Osteocyte (in vitro differentiated cells): ENCODE measurements at regions not wholly inside any gene's neighbourhood (a gene's known extent, or its start where the extent isn't known, plus 50 kb on each side); places are given as distances from the start of the nearest gene placed in this dataset.
A peak's percentile ranks its signal among the peaks of the same experiment; 100 is the strongest.

Experiments
- DNase-seq: peaks from one replicate; pipeline ENCODE4 v3.0.0; 2021; ENCODE audit warnings: mixed read lengths; ENCODE audit not compliant: unreplicated experiment; ENCODE audit errors: extremely low spot score
- H3K27ac Mint-ChIP-seq: one replicate; pipeline ENCODE4 v1.8.0; 2021; ENCODE audit warnings: mild to moderate bottlenecking, mixed read lengths; ENCODE audit not compliant: unreplicated experiment
- H3K27me3 Mint-ChIP-seq: one replicate; pipeline ENCODE4 v1.8.0; 2021; ENCODE audit warnings: mixed read lengths; ENCODE audit not compliant: unreplicated experiment
- H3K36me3 Mint-ChIP-seq: one replicate; pipeline ENCODE4 v1.8.0; 2021; ENCODE audit warnings: mixed read lengths; ENCODE audit not compliant: unreplicated experiment
- H3K4me1 Mint-ChIP-seq: one replicate; pipeline ENCODE4 v1.8.0; 2021; ENCODE audit warnings: mixed read lengths; ENCODE audit not compliant: unreplicated experiment
- H3K4me3 Mint-ChIP-seq: one replicate; pipeline ENCODE4 v1.8.0; 2021; ENCODE audit warnings: mild to moderate bottlenecking, moderate library complexity, mixed read lengths; ENCODE audit not compliant: unreplicated experiment
- H3K9me3 Mint-ChIP-seq: one replicate; pipeline ENCODE4 v1.8.0; 2021; ENCODE audit warnings: mixed read lengths; ENCODE audit not compliant: unreplicated experiment
- CTCF ChIP-seq: fragments of 200-600 bp; sonication (generic); IDR thresholded peaks from 2 replicates; pipeline ENCODE4 v1.5.0; 2021; ENCODE audit warnings: antibody characterized with exemption, mild to moderate bottlenecking, moderate library complexity

GRCh38 chr11:2083411-2083810, 55.8 kb downstream of the IGF2 start:
- peaks cover 12% of the 10 kb centered on the region for H3K9me3 Mint-ChIP-seq
- no peak for TF ChIP-seq CTCF
- H3K27ac Mint-ChIP-seq, result no peak overlapping the region
- peaks cover 9% of the 10 kb centered on the region for H3K36me3 Mint-ChIP-seq
- no peaks in the 10 kb centered on the region for H3K4me1 Mint-ChIP-seq
- no peak for DNase-seq
- peaks cover 29% of the 10 kb centered on the region for H3K27me3 Mint-ChIP-seq
- H3K4me3 Mint-ChIP-seq, result no peak overlapping the region

GRCh38 chr11:2077061-2077802, 62.0 kb downstream of the IGF2 start:
- Mint-ChIP-seq H3K27me3 (peaks cover 34% of the 10 kb centered on the region), H3K4me1 (peaks cover 9% of the 10 kb centered on the region), H3K4me3 (no peak overlapping the region), H3K9me3 (no peaks in the 10 kb centered on the region), H3K27ac (no peak overlapping the region), H3K36me3 (no peaks in the 10 kb centered on the region)
- no peak for TF ChIP-seq CTCF
- DNase-seq, result no peak

DNA sequence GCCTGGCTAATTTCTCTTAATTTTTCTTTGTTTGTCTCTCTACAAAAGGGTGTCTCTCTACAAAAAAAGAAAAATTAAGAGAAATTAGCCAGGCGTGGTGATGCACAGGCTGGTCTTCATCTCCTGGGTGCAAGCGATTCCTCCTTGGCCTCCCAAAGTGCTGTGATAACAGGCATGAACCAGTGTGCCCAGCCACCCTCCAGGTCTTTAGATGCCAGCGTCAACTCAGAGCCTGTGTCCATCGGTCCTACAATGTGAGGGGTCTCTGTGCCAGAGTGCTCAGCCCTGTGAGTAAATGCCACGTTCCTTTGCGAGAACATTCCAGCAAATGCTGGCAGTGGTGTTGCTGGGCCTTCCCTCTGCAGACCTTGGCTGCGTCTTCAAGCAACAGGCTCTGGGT, 62.7 kb downstream of the IGF2 start:
- H3K4me1 Mint-ChIP-seq, result peaks cover 9% of the 10 kb centered on the region
- no peak for TF ChIP-seq CTCF
- peaks cover 31% of the 10 kb centered on the region for H3K27me3 Mint-ChIP-seq
- no peaks in the 10 kb centered on the region for H3K9me3 Mint-ChIP-seq
- no peak overlapping the region for H3K27ac Mint-ChIP-seq
- DNase-seq, result no peak
- no peak overlapping the region for H3K4me3 Mint-ChIP-seq
- H3K36me3 Mint-ChIP-seq, result no peaks in the 10 kb centered on the region

DNA sequence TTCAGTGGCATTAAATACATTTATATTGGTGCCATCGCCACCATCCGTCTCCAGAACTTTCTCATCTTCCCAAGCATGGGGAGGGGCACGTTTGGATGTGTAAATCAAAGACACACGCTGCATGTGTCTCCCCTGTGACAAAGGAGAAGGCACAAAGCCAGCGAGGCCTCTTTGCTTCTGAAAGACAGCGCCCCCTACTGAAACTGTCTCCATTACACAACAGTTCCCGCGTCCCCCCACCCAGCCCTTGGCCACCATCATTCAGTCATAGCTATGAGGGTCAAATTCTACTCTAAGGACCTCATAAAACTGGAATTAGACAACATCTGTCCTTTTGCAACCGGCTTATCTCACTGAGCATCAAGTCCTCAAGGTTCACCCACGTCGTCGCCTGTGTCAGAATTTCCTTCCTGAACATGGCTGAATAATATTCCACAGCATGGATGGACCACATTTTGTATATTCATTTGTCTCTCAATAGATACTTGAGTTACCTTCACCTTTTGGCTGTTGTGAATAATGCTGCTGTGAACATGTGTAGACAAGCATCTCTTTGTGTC, 64.8 kb downstream of the IGF2 start:
- Mint-ChIP-seq H3K36me3 (no peaks in the 10 kb centered on the region), H3K27me3 (peaks cover 19% of the 10 kb centered on the region), H3K9me3 (no peaks in the 10 kb centered on the region), H3K4me3 (no peak overlapping the region), H3K27ac (no peak overlapping the region), H3K4me1 (peaks cover 9% of the 10 kb centered on the region)
- peak; percentile 25 for TF ChIP-seq CTCF
- no peak for DNase-seq

DNA sequence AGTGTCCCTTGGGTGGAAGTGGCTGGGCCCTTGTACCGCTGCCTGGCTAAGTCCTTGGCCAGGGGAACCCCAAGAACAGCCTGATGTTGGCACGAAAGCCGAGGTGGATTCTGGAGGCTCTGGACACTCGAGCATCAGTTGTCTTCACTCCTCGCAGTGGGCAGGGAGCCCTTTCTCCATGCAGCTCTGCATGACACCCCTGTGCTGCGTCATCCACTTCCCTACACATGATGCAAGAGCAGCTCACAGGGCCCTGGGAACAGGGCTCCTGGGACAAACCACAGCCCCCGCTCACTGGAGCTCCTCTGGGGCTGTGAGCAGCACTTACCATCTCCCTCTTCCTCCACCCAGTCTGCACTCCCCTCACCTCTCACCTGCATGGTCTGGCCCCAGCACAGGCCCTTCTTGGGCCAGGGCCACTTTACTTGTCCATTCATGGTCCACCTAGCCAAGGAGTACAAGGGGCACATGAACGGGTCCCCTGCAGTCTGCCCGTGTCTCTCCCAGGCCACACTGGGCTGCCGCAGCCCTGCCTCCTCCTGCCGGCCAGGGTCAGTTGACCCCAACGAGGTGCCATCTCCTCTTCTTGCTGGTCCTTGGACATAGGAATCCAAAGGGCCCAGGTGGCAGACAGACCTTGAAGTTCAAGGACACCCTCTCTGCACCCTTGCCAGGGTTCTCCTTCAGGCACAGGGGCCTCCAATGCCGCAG, 66.5 kb downstream of the IGF2 start:
- no peak for DNase-seq
- Mint-ChIP-seq H3K27ac (no peak overlapping the region), H3K4me3 (no peak overlapping the region), H3K27me3 (peaks cover 16% of the 10 kb centered on the region), H3K9me3 (no peaks in the 10 kb centered on the region), H3K4me1 (peaks cover 9% of the 10 kb centered on the region), H3K36me3 (no peaks in the 10 kb centered on the region)
- TF ChIP-seq CTCF, result no peak
